Chondrocyte (in vitro differentiated cells): ENCODE measurements at regions not wholly inside any gene's neighbourhood (a gene's known extent, or its start where the extent isn't known, plus 50 kb on each side); places are given as distances from the start of the nearest gene placed in this dataset.

Experiments used
- DNase-seq: peaks from one replicate; pipeline ENCODE4 v3.0.0; 2021; ENCODE audit warnings: mixed read lengths, low spot score
- H3K27ac Mint-ChIP-seq: one replicate; pipeline ENCODE4 v1.8.0; 2021; ENCODE audit warnings: mild to moderate bottlenecking, moderate library complexity, mixed read lengths; ENCODE audit not compliant: unreplicated experiment
- H3K27me3 Mint-ChIP-seq: 2 replicates; pipeline ENCODE4 v1.8.0; 2021; ENCODE audit warnings: low read depth, mixed read lengths
- H3K36me3 Mint-ChIP-seq: 2 replicates; pipeline ENCODE4 v1.8.0; 2021; ENCODE audit warnings: low read depth, mixed read lengths
- H3K4me1 Mint-ChIP-seq: 2 replicates; pipeline ENCODE4 v1.8.0; 2021; ENCODE audit warnings: low read depth, mild to moderate bottlenecking, mixed read lengths
- H3K4me3 Mint-ChIP-seq: one replicate; pipeline ENCODE4 v1.8.0; 2021; ENCODE audit warnings: mild to moderate bottlenecking, moderate library complexity, mixed read lengths; ENCODE audit not compliant: unreplicated experiment
- H3K9me3 Mint-ChIP-seq: 2 replicates; pipeline ENCODE4 v1.8.0; 2021; ENCODE audit warnings: low read depth, mixed read lengths
- CTCF ChIP-seq: fragments of 200-600 bp; sonication (generic); IDR thresholded peaks from 2 replicates; pipeline ENCODE4 v1.5.0; 2021; ENCODE audit warnings: antibody characterized with exemption, mild to moderate bottlenecking, moderate library complexity

- Mint-ChIP-seq H3K27me3 (peaks cover 7% of the 10 kb centered on the region), H3K4me1 (no peaks in the 10 kb centered on the region), H3K27ac (no peak overlapping the region), H3K9me3 (no peaks in the 10 kb centered on the region), H3K36me3 (no peaks in the 10 kb centered on the region), H3K4me3 (no peak overlapping the region)
- TF ChIP-seq CTCF, result no peak
- no peak for DNase-seq
Measured at GRCh38 chr1:191564275-191564674, 594.0 kb upstream of the RGS18 start.

- Mint-ChIP-seq H3K36me3 (no peaks in the 10 kb centered on the region), H3K27ac (no peak overlapping the region), H3K4me1 (peaks cover 10% of the 10 kb centered on the region), H3K27me3 (no peaks in the 10 kb centered on the region), H3K4me3 (no peak overlapping the region), H3K9me3 (peaks cover 2% of the 10 kb centered on the region)
- DNase-seq, result no peak
- TF ChIP-seq CTCF, result no peak
Measured at GRCh38 chr1:191572479-191572878, 585.8 kb upstream of the RGS18 start.

GRCh38 chr1:191575180-191575579, 583.1 kb upstream of the RGS18 start:
- Mint-ChIP-seq H3K36me3 (no peaks in the 10 kb centered on the region), H3K27ac (no peak overlapping the region), H3K4me1 (peaks cover 10% of the 10 kb centered on the region), H3K4me3 (no peak overlapping the region), H3K9me3 (no peaks in the 10 kb centered on the region), H3K27me3 (no peaks in the 10 kb centered on the region)
- TF ChIP-seq CTCF, result no peak
- no peak for DNase-seq

- Mint-ChIP-seq H3K36me3 (no peaks in the 10 kb centered on the region), H3K4me1 (peaks cover 10% of the 10 kb centered on the region), H3K9me3 (no peaks in the 10 kb centered on the region), H3K27ac (no peak overlapping the region), H3K27me3 (no peaks in the 10 kb centered on the region), H3K4me3 (no peak overlapping the region)
- TF ChIP-seq CTCF, result no peak
- no peak for DNase-seq
Measured at GRCh38 chr1:191575746-191576145, 582.5 kb upstream of the RGS18 start.

DNA sequence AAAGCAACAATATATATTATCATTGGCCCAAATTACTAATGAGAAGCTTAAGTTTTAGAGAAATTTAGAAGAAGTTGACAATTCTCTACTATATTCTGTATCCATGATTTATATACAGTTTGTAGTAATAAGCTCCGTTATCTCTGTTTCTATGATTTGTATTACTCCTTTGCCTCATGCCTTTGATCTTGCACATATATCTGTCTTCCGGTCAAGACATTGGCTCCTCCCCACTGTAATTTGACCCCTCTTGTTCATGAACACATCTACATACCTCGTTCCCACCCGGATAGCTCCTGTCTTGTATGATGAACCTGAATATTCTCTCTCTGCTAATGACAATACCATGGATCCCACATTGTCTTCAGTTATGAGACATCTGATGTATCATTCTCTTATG, 581.0 kb upstream of the RGS18 start:
- Mint-ChIP-seq H3K36me3 (no peaks in the 10 kb centered on the region), H3K9me3 (no peaks in the 10 kb centered on the region), H3K4me3 (no peak overlapping the region)

More for the DNA sequence above, 581.0 kb upstream of the RGS18 start:
- no peaks in the 10 kb centered on the region for H3K27me3 Mint-ChIP-seq
- H3K4me1 Mint-ChIP-seq, result peaks cover 10% of the 10 kb centered on the region
- no peak for DNase-seq
- TF ChIP-seq CTCF, result no peak
- H3K27ac Mint-ChIP-seq, result no peak overlapping the region
